GM12878 (cell line): ENCODE measurements at regions not wholly inside any gene's neighbourhood (a gene's known extent, or its start where the extent isn't known, plus 50 kb on each side); places are given as distances from the start of the nearest gene placed in this dataset.

Experiments used
- ATAC-seq: fragments of 200-7000 bp; cut with Tn5 transposase; 3 replicates; pipeline ENCODE4 v1.9.1; 2020; ENCODE audit warnings: mild to moderate bottlenecking, moderate library complexity
- BruUV-seq: library from RNA; stranded (reverse); fragments of 400-500 nt; replicated peaks from 2 replicates; lab custom pipeline; 2021; lab: Mats Ljungman, UMichigan
- CTCF ChIA-PET: fragments of 300-600 bp; sonication (Branson Sonifier 250); formaldehyde crosslinking; extraction: SDS; loops from one replicate; lab custom pipeline; 2021; ENCODE audit warnings: inconsistent platforms; lab: Yijun Ruan, JAX
- POLR2A ChIA-PET: fragments of 350-600 bp; formaldehyde crosslinking; extraction: SDS; loops from one replicate; lab custom pipeline; 2021; ENCODE audit warnings: inconsistent platforms; lab: Charles Lee
- RAD21 ChIA-PET: fragments of 300-600 bp; sonication (Branson Sonifier 250); formaldehyde crosslinking; loops from one replicate; lab custom pipeline; 2023; ENCODE audit warnings: antibody characterized with exemption; ENCODE audit not compliant: unreplicated experiment; lab: Charles Lee
- SMC1A ChIA-PET: fragments of 300-600 bp; sonication (Branson Sonifier 250); formaldehyde crosslinking; loops from one replicate; lab custom pipeline; 2023; ENCODE audit not compliant: unreplicated experiment, uncharacterized antibody; lab: Charles Lee
- DNase-seq: peaks from one replicate; pipeline ENCODE4 v3.0.0-alpha.2; 2011; ENCODE audit warnings: low read depth, low spot score
- FAIRE-seq: peaks from 3 replicates; lab custom pipeline; 2011; peaks lifted over from hg19 to GRCh38; lab: Jason Lieb, UNC
- H2AFZ ChIP-seq: 2 replicates; pipeline ENCODE4 v1.6.0; 2011; ENCODE audit warnings: low read depth, low read length, control low read depth; ENCODE audit not compliant: control insufficient read depth
- H3K27ac ChIP-seq: 2 replicates; pipeline ENCODE4 v1.5.1; 2011; ENCODE audit warnings: control low read depth; ENCODE audit not compliant: control insufficient read depth, insufficient read depth
- H3K27me3 ChIP-seq, 2 experiments: replicated peaks in 1 of 2; 2 replicates each; pipeline versions ENCODE4 v1.6.0 to v1.6.1; 2011; ENCODE audit warnings: low read length in 1 of 2; ENCODE audit not compliant: control insufficient read depth in 2 of 2, insufficient read depth in 2 of 2
- H3K36me3 ChIP-seq, 2 experiments: 2 replicates each; pipeline ENCODE4 v1.5.1; 2011; ENCODE audit warnings: low read length in 1 of 2; ENCODE audit not compliant: control insufficient read depth in 2 of 2, insufficient read depth in 2 of 2
- H3K4me1 ChIP-seq: 2 replicates; pipeline ENCODE4 v1.6.1; 2011; ENCODE audit warnings: mild to moderate bottlenecking, low read length, moderate library complexity, mixed read lengths; ENCODE audit not compliant: control insufficient read depth, insufficient read depth
- H3K4me2 ChIP-seq: 2 replicates; pipeline ENCODE4 v1.6.0; 2011; ENCODE audit warnings: control low read depth; ENCODE audit not compliant: control insufficient read depth, insufficient read depth
- H3K4me3 ChIP-seq: fragments of 200-600 bp; sonication (generic); 2 replicates; pipeline ENCODE4 v1.5.1; 2016
- H3K79me2 ChIP-seq: 2 replicates; pipeline ENCODE4 v1.6.0; 2011; ENCODE audit warnings: low read length; ENCODE audit not compliant: control insufficient read depth, insufficient read depth
- H3K9ac ChIP-seq: 2 replicates; pipeline ENCODE4 v1.8.0; 2011; ENCODE audit warnings: low read length, control low read depth, mixed read lengths; ENCODE audit not compliant: control insufficient read depth, insufficient read depth
- H3K9me3 ChIP-seq: replicated peaks from 3 replicates; pipeline ENCODE4 v1.5.1; 2011; ENCODE audit warnings: mild to moderate bottlenecking, low read length; ENCODE audit not compliant: control insufficient read depth, insufficient read depth
- H4K20me1 ChIP-seq: 2 replicates; pipeline ENCODE4 v1.6.0; 2011; ENCODE audit not compliant: control insufficient read depth, insufficient read depth
- ASH2L ChIP-seq: fragments of 300-600, 200-600 bp; sonication (generic); IDR thresholded peaks from 2 replicates; pipeline ENCODE4 v1.6.1; 2017; ENCODE audit warnings: low read depth, mild to moderate bottlenecking, borderline replicate concordance
- BRCA1 ChIP-seq: IDR thresholded peaks from 2 replicates; pipeline ENCODE4 v1.6.1; 2011; ENCODE audit warnings: low read depth, low read length, improper control_type of control experiment
- ESRRA ChIP-seq: IDR thresholded peaks from 2 replicates; pipeline ENCODE4 v1.6.1; 2012; ENCODE audit warnings: mild to moderate bottlenecking, low read length, improper control_type of control experiment
- NFYA ChIP-seq: IDR thresholded peaks from 2 replicates; pipeline ENCODE4 v1.6.1; 2011; ENCODE audit warnings: low read depth, mild to moderate bottlenecking, low read length, improper control_type of control experiment, borderline replicate concordance
- RB1 ChIP-seq: fragments of 450-650 bp; formaldehyde crosslinking; IDR thresholded peaks from 2 replicates; pipeline ENCODE4 v1.6.1; 2017; ENCODE audit warnings: mild to moderate bottlenecking, borderline replicate concordance
- RBBP5 ChIP-seq: fragments of 200-600 bp; sonication (generic); conservative IDR thresholded peaks from 2 replicates; pipeline ENCODE4 v1.6.1; 2016
- RCOR1 ChIP-seq: conservative IDR thresholded peaks from 2 replicates; pipeline ENCODE4 v1.6.1; 2012; ENCODE audit warnings: low read depth, low read length, improper control_type of control experiment
- SMC3 ChIP-seq: IDR thresholded peaks from 2 replicates; pipeline ENCODE4 v1.6.1; 2011; ENCODE audit warnings: low read length, improper control_type of control experiment, borderline replicate concordance
- ZNF207 ChIP-seq: fragments of 450-650 bp; IDR thresholded peaks from 2 replicates; pipeline ENCODE4 v1.6.1; 2014; ENCODE audit warnings: antibody characterized with exemption, mild to moderate bottlenecking, borderline replicate concordance
- ZNF217 ChIP-seq: fragments of 450-650 bp; IDR thresholded peaks from 2 replicates; pipeline ENCODE4 v1.6.1; 2017; ENCODE audit warnings: antibody characterized with exemption, mild to moderate bottlenecking
- WGBS: methylation state at CpG from one replicate; pipeline ENCODE4 v1.1.6; 2016; ENCODE audit warnings: low lambda C conversion rate; ENCODE audit not compliant: insufficient replicate concordance, insufficient coverage; ENCODE audit errors: missing lambda C conversion rate; 5-methylcytosine and 5-hydroxymethylcytosine counted together
- in situ Hi-C: fragments of 300-500 bp; cut with MboI; formaldehyde crosslinking; loops from 9 replicates; pipeline ENCODE4 v1.14.3; 2018; ENCODE audit warnings: mixed read lengths
- intact Hi-C: fragments of 100-400 bp; cut with micrococcal nuclease; formaldehyde crosslinking; loops from one replicate; pipeline ENCODE4 v1.14.2; 2022; ENCODE audit not compliant: unreplicated experiment
- TF ChIP-seq, protein P1 (sequence below): fragments of 450-650 bp; formaldehyde crosslinking; IDR thresholded peaks from 2 replicates; pipeline ENCODE4 v1.4.0; 2022; ENCODE audit warnings: mild to moderate bottlenecking, moderate library complexity
- TF ChIP-seq, protein P2 (sequence below): fragments of 150-350 bp; IDR thresholded peaks from 2 replicates; pipeline ENCODE4 v1.6.1; 2016; ENCODE audit warnings: low read depth, low read length
- TF ChIP-seq, protein P3 (sequence below): IDR thresholded peaks from 2 replicates; pipeline ENCODE4 v1.6.1; 2011; ENCODE audit warnings: mild to moderate bottlenecking, low read depth, low read length, moderate library complexity; ENCODE audit not compliant: insufficient replicate concordance

DNA sequence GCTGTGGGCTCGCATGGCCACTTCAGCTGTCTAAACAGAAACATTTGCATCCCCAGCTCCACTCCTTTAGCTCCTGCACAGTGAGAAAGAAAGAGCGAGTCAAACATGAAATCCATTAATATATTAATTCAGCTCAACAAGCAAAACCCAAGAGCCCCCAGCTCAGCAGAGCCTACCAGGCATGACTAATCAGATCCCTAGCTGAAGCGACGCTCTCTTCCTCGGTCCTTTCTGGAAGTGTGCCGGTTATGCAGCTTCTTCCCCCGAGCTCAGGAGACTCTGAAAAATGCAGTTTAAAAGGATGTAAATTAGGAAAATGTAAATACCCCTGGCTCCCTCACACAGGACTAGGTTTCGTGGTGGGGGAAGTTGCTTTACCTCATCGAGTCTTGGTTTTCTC is 221.5 kb downstream of the ANKRD30B start:
- no peak for ATAC-seq
- ChIA-PET RAD21 (no interaction called here), SMC1A (no interaction called here), CTCF (interaction anchor here (1.3 kb wide), 1 partner anchor 9 kb away, joined by 4 read pairs; no protein-coding TSS in a partner anchor), POLR2A (no interaction called here)
- Histone ChIP-seq H3K9me3 (no peaks in the 10 kb centered on the region; the same call in 2 of the 3 replicates), H3K4me2 (no peak overlapping the region), H2AFZ (no peak overlapping the region), H4K20me1 (no peaks in the 10 kb centered on the region), H3K79me2 (no peaks in the 10 kb centered on the region), H3K4me1 (no peaks in the 10 kb centered on the region), H3K4me3 (no peak overlapping the region), H3K36me3 (no peaks in the 10 kb centered on the region), H3K27me3 (no peaks in the 10 kb centered on the region), H3K27ac (no peak overlapping the region), H3K9ac (no peak overlapping the region)
- DNase-seq: no peak
- BruUV-seq: no TSS peak
- no peak for FAIRE-seq
- 23% methylated on average over 9 of the region's 9 CpGs for WGBS
- no peak for TF ChIP-seq BRCA1
- no peak for TF ChIP-seq ZNF207
- TF ChIP-seq ZNF217: no peak
- TF ChIP-seq, protein P1, sequence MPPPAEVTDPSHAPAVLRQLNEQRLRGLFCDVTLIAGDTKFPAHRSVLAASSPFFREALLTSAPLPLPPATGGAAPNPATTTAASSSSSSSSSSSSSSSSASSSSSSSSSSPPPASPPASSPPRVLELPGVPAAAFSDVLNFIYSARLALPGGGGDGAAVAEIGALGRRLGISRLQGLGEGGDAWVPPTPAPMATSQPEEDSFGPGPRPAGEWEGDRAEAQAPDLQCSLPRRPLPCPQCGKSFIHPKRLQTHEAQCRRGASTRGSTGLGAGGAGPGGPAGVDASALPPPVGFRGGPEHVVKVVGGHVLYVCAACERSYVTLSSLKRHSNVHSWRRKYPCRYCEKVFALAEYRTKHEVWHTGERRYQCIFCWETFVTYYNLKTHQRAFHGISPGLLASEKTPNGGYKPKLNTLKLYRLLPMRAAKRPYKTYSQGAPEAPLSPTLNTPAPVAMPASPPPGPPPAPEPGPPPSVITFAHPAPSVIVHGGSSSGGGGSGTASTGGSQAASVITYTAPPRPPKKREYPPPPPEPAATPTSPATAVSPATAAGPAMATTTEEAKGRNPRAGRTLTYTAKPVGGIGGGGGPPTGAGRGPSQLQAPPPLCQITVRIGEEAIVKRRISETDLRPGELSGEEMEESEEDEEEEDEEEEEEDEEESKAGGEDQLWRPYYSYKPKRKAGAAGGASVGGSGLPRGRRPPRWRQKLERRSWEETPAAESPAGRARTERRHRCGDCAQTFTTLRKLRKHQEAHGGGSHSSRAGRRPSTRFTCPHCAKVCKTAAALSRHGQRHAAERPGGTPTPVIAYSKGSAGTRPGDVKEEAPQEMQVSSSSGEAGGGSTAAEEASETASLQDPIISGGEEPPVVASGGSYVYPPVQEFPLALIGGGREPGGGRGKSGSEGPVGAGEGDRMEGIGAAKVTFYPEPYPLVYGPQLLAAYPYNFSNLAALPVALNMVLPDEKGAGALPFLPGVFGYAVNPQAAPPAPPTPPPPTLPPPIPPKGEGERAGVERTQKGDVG (CRISPR knock-in tag): no peak
- no peak for TF ChIP-seq RCOR1
- TF ChIP-seq ESRRA: no peak
- TF ChIP-seq, protein P2, sequence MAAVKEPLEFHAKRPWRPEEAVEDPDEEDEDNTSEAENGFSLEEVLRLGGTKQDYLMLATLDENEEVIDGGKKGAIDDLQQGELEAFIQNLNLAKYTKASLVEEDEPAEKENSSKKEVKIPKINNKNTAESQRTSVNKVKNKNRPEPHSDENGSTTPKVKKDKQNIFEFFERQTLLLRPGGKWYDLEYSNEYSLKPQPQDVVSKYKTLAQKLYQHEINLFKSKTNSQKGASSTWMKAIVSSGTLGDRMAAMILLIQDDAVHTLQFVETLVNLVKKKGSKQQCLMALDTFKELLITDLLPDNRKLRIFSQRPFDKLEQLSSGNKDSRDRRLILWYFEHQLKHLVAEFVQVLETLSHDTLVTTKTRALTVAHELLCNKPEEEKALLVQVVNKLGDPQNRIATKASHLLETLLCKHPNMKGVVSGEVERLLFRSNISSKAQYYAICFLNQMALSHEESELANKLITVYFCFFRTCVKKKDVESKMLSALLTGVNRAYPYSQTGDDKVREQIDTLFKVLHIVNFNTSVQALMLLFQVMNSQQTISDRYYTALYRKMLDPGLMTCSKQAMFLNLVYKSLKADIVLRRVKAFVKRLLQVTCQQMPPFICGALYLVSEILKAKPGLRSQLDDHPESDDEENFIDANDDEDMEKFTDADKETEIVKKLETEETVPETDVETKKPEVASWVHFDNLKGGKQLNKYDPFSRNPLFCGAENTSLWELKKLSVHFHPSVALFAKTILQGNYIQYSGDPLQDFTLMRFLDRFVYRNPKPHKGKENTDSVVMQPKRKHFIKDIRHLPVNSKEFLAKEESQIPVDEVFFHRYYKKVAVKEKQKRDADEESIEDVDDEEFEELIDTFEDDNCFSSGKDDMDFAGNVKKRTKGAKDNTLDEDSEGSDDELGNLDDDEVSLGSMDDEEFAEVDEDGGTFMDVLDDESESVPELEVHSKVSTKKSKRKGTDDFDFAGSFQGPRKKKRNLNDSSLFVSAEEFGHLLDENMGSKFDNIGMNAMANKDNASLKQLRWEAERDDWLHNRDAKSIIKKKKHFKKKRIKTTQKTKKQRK: no peak
- TF ChIP-seq RBBP5: no peak
- no peak for TF ChIP-seq RB1
- TF ChIP-seq NFYA: no peak
- TF ChIP-seq, protein P3, sequence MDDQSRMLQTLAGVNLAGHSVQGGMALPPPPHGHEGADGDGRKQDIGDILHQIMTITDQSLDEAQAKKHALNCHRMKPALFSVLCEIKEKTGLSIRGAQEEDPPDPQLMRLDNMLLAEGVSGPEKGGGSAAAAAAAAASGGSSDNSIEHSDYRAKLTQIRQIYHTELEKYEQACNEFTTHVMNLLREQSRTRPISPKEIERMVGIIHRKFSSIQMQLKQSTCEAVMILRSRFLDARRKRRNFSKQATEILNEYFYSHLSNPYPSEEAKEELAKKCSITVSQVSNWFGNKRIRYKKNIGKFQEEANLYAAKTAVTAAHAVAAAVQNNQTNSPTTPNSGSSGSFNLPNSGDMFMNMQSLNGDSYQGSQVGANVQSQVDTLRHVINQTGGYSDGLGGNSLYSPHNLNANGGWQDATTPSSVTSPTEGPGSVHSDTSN: no peak
- TF ChIP-seq ASH2L: no peak
- TF ChIP-seq SMC3: no peak
- in situ Hi-C loops (loop anchor here (25.0 kb wide), 1 partner anchor 107 kb away; no protein-coding TSS in a partner anchor), intact Hi-C loops (no loop called here)
